MM.1S (cell line): ENCODE measurements at regions not wholly inside any gene's neighbourhood (a gene's known extent, or its start where the extent isn't known, plus 50 kb on each side); places are given as distances from the start of the nearest gene placed in this dataset.

Experiments used
- DNase-seq: peaks from one replicate; pipeline ENCODE4 v3.0.0-alpha.2; 2015
- H2AFZ ChIP-seq: fragments of 300-600 bp; sonication (generic); 2 replicates; pipeline ENCODE4 v1.6.0; 2016; ENCODE audit warnings: antibody characterized with exemption, low read length
- H3F3A ChIP-seq: fragments of 300-600 bp; sonication (generic); 2 replicates; pipeline ENCODE4 v1.6.1; 2016; ENCODE audit warnings: mild to moderate bottlenecking, antibody characterized with exemption, low read length, moderate library complexity, mixed read lengths; ENCODE audit not compliant: insufficient read depth
- H3K27ac ChIP-seq: fragments of 300-600 bp; sonication (generic); 2 replicates; pipeline ENCODE4 v1.5.1; 2016; ENCODE audit warnings: mild to moderate bottlenecking, low read length
- H3K27me3 ChIP-seq: fragments of 300-600 bp; sonication (generic); replicated peaks from 2 replicates; pipeline ENCODE4 v1.6.0; 2016; ENCODE audit warnings: low read length; ENCODE audit not compliant: insufficient read depth
- H3K36me3 ChIP-seq: fragments of 300-600 bp; sonication (generic); replicated peaks from 2 replicates; pipeline ENCODE4 v1.6.1; 2016; ENCODE audit warnings: mild to moderate bottlenecking, low read length, mixed read lengths; ENCODE audit not compliant: insufficient read depth
- H3K4me1 ChIP-seq: fragments of 300-600 bp; sonication (generic); 2 replicates; pipeline ENCODE4 v1.6.1; 2016; ENCODE audit warnings: low read length, mixed read lengths
- H3K4me2 ChIP-seq: fragments of 300-600 bp; sonication (generic); 2 replicates; pipeline ENCODE4 v1.6.0; 2016; ENCODE audit warnings: low read depth, low read length
- H3K4me3 ChIP-seq: fragments of 300-600 bp; sonication (generic); 2 replicates; pipeline ENCODE4 v1.5.1; 2016; ENCODE audit warnings: low read length, mixed read lengths
- H3K79me2 ChIP-seq: fragments of 300-600 bp; sonication (generic); 2 replicates; pipeline ENCODE4 v1.6.1; 2016; ENCODE audit warnings: mixed run types, low read length, mixed read lengths
- H3K9ac ChIP-seq: fragments of 300-600 bp; sonication (generic); 2 replicates; pipeline ENCODE4 v1.6.1; 2016; ENCODE audit warnings: low read length, mixed read lengths
- H3K9me2 ChIP-seq: fragments of 300-600 bp; sonication (generic); replicated peaks from 2 replicates; pipeline ENCODE4 v1.6.1; 2016; ENCODE audit warnings: mild to moderate bottlenecking, low read length, mixed read lengths; ENCODE audit not compliant: insufficient read depth
- H3K9me3 ChIP-seq: fragments of 300-600 bp; sonication (generic); replicated peaks from 2 replicates; pipeline ENCODE4 v1.6.1; 2016; ENCODE audit warnings: mild to moderate bottlenecking, low read length, mixed read lengths; ENCODE audit not compliant: insufficient read depth
- H4K20me1 ChIP-seq: fragments of 300-600 bp; sonication (generic); 2 replicates; pipeline ENCODE4 v1.6.1; 2016; ENCODE audit warnings: mild to moderate bottlenecking, low read length, moderate library complexity, mixed read lengths; ENCODE audit not compliant: insufficient read depth
- EZH2 ChIP-seq: fragments of 300-600 bp; sonication (generic); optimal IDR thresholded peaks from 2 replicates; pipeline ENCODE3; 2017; ENCODE audit warnings: low read depth, mild to moderate bottlenecking, antibody characterized with exemption, low read length, mixed read lengths
- EZH2phosphoT487 ChIP-seq: fragments of 300-600 bp; sonication (generic); IDR thresholded peaks from 2 replicates; pipeline ENCODE4 v1.6.1; 2018; ENCODE audit warnings: antibody characterized with exemption, low read length
- TF ChIP-seq, protein P1 (sequence below): fragments of 300-600 bp; sonication (generic); IDR thresholded peaks from 2 replicates; pipeline ENCODE4 v1.5.1; 2016; ENCODE audit warnings: antibody characterized with exemption, low read length, mixed read lengths

GRCh38 chr5:56715986-56716385 lies 99.4 kb upstream of the MAP3K1 start:
- Histone ChIP-seq H3K4me3 (no peak overlapping the region), H3K79me2 (no peaks in the 10 kb centered on the region), H3K4me2 (no peak overlapping the region), H3K27ac (no peak overlapping the region), H3K9me2 (no peaks in the 10 kb centered on the region), H3K9ac (no peak overlapping the region), H4K20me1 (no peaks in the 10 kb centered on the region), H3K9me3 (no peaks in the 10 kb centered on the region), H2AFZ (no peak overlapping the region), H3K36me3 (no peaks in the 10 kb centered on the region), H3K27me3 (no peaks in the 10 kb centered on the region), H3F3A (no peaks in the 10 kb centered on the region), H3K4me1 (no peaks in the 10 kb centered on the region)
- no peak for DNase-seq
- TF ChIP-seq, protein P1, sequence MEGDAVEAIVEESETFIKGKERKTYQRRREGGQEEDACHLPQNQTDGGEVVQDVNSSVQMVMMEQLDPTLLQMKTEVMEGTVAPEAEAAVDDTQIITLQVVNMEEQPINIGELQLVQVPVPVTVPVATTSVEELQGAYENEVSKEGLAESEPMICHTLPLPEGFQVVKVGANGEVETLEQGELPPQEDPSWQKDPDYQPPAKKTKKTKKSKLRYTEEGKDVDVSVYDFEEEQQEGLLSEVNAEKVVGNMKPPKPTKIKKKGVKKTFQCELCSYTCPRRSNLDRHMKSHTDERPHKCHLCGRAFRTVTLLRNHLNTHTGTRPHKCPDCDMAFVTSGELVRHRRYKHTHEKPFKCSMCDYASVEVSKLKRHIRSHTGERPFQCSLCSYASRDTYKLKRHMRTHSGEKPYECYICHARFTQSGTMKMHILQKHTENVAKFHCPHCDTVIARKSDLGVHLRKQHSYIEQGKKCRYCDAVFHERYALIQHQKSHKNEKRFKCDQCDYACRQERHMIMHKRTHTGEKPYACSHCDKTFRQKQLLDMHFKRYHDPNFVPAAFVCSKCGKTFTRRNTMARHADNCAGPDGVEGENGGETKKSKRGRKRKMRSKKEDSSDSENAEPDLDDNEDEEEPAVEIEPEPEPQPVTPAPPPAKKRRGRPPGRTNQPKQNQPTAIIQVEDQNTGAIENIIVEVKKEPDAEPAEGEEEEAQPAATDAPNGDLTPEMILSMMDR: no peak
- TF ChIP-seq EZH2phosphoT487: no peak
- no peak for TF ChIP-seq EZH2

DNA sequence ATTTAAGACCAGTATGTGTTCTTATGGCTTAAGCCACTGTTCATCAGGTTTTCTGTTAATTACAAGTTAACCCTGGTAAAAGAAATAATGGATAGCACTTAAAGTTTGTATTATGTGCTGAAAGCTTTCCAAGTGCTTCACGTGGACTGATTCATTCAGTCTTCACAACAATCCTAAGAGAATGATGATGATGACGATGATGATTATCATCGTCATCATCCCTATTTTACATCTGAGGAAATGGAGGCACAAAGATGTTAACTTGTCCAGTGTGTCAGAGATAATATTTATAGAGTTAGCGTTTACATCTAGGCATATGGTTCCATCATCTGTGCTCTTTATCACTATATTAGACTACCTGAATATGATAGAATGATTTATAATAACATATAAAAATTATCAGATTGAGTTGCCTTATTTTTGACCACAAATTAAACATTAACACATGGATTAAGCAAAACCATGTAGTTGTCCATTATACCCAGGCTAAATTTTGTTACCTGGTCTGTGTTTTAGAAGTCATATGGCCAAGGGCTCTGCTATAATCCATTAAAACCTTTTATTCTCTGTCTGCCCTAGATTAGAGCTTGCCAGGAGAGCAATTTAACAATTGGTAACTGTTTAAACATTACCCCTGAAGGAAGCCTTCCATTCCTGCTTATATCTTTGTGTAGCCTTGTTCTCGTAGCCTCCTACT lies 102.3 kb upstream of the MAP3K1 start:
- no peak overlapping the region for H3K27ac ChIP-seq
- no peak for TF ChIP-seq EZH2
- TF ChIP-seq, protein P1: no peak
- no peak for TF ChIP-seq EZH2phosphoT487

DNA sequence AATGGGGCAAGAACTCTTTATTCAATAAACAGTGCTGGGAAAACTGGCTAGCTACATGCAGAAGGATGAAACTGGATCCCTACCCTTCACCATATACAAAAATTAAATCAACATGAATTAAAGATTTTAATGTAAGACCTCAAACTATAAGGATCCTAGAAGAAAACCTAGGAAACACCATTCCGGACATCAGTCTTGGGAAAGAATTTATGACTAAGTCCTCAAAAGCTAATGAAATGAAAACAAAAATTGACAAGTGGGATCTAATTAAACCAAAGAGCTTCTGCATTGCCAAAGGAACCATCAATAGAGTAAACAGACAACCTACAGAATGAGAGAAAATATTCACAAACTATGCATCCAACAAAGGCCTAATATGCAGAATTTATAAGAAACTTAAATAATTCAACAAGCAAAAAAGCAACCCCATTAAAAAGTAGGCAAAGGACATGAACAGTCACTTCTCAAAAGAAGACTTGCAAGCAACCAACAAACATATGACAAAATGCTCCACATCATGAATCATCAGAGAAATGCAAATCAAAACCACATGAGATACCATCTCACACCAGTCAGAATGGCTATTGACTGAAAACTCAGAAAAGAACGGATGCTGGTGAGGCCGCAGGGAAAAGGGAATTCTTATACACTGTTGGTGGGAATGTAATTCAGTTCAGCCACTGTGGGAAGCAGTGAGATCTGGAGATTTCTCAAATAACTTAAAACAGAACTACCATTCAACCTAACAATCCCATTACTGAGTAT lies 104.3 kb upstream of the MAP3K1 start:
- Histone ChIP-seq H3K9ac (no peak overlapping the region), H3K4me2 (no peak overlapping the region), H3K27ac (no peak overlapping the region), H3K79me2 (no peaks in the 10 kb centered on the region), H3K27me3 (no peaks in the 10 kb centered on the region), H3K36me3 (no peaks in the 10 kb centered on the region), H3K4me3 (no peak overlapping the region), H3K9me3 (no peaks in the 10 kb centered on the region), H3K4me1 (no peaks in the 10 kb centered on the region), H4K20me1 (no peaks in the 10 kb centered on the region), H3F3A (no peaks in the 10 kb centered on the region), H3K9me2 (no peaks in the 10 kb centered on the region), H2AFZ (no peak overlapping the region)
- DNase-seq: no peak
- TF ChIP-seq EZH2 (no peak), EZH2phosphoT487 (no peak)
- TF ChIP-seq, protein P1: no peak

More for the DNA sequence above, 102.3 kb upstream of the MAP3K1 start:
- Histone ChIP-seq H3K9me3 (no peaks in the 10 kb centered on the region), H3K9ac (no peak overlapping the region), H2AFZ (no peak overlapping the region), H3K79me2 (no peaks in the 10 kb centered on the region), H3K4me3 (no peak overlapping the region), H3K4me2 (no peak overlapping the region), H4K20me1 (no peaks in the 10 kb centered on the region), H3K27me3 (no peaks in the 10 kb centered on the region), H3K4me1 (no peaks in the 10 kb centered on the region), H3K9me2 (no peaks in the 10 kb centered on the region), H3F3A (no peaks in the 10 kb centered on the region), H3K36me3 (no peaks in the 10 kb centered on the region)
- no peak for DNase-seq
